Naive thymus-derived CD4-positive, alpha-beta T cell (primary cell): ENCODE measurements at regions not wholly inside any gene's neighbourhood (a gene's known extent, or its start where the extent isn't known, plus 50 kb on each side); places are given as distances from the start of the nearest gene placed in this dataset.

Experiments
- ATAC-seq: fragments of 150-1000 bp; cut with Tn5 transposase; 2 replicates; pipeline ENCODE4 v1.10.0; 2021; ENCODE audit warnings: mild to moderate bottlenecking, moderate library complexity
- CTCF ChIA-PET: fragments of 350-600 bp; sonication (Branson Sonifier 250); formaldehyde crosslinking; loops from one replicate; lab custom pipeline; 2021; ENCODE audit warnings: antibody characterized with exemption; lab: Charles Lee
- POLR2A ChIA-PET: fragments of 350-600 bp; sonication (Branson Sonifier 250); formaldehyde crosslinking; loops from one replicate; lab custom pipeline; 2021; ENCODE audit warnings: antibody characterized with exemption, inconsistent platforms; lab: Charles Lee
- DNase-seq, 9 donors: peaks; one replicate each; pipeline versions ENCODE4 v3.0.0 to v3.0.0-alpha.2; 2020 to 2022; ENCODE audit warnings: mixed read lengths in 1 of 9
- H3K27ac ChIP-seq: one replicate; pipeline ENCODE4 v1.7.0; 2013; ENCODE audit warnings: mild to moderate bottlenecking, low read depth, low read length, moderate library complexity
- H3K27me3 ChIP-seq, 2 donors: one replicate each; pipeline ENCODE4 v1.7.0; 2013; ENCODE audit warnings: low read length in 2 of 2, mild to moderate bottlenecking in 2 of 2, moderate library complexity in 2 of 2; ENCODE audit not compliant: control insufficient read depth in 2 of 2, insufficient read depth in 2 of 2
- H3K36me3 ChIP-seq, 3 experiments: 1 replicate in 2 of 3; 2 replicates in 1 of 3; pipeline ENCODE4 v1.7.0; 2013; ENCODE audit warnings: low read length in 3 of 3, mild to moderate bottlenecking in 3 of 3, moderate library complexity in 1 of 3; ENCODE audit not compliant: insufficient read depth in 3 of 3, control insufficient read depth in 2 of 3
- H3K4me1 ChIP-seq, 2 donors: one replicate each; pipeline ENCODE4 v1.7.0; 2013; ENCODE audit warnings: low read length in 2 of 2, mild to moderate bottlenecking in 2 of 2, moderate library complexity in 1 of 2; ENCODE audit not compliant: control insufficient read depth in 2 of 2, insufficient read depth in 2 of 2
- H3K4me3 ChIP-seq: 2 replicates; pipeline ENCODE4 v1.7.0; 2013; ENCODE audit warnings: mild to moderate bottlenecking, low read length
- H3K9me3 ChIP-seq, 3 experiments: 1 replicate in 2 of 3; 2 replicates in 1 of 3; pipeline ENCODE4 v1.7.0; 2013; ENCODE audit warnings: low read length in 3 of 3; ENCODE audit not compliant: control insufficient read depth in 2 of 3
- H3K27ac Mint-ChIP-seq, 9 donors: one replicate each; pipeline ENCODE4 v1.8.0; 2020 to 2022; ENCODE audit warnings: mixed read lengths in 9 of 9, mild to moderate bottlenecking in 8 of 9, moderate library complexity in 5 of 9, inconsistent platforms in 2 of 9
- H3K27me3 Mint-ChIP-seq, 5 donors: one replicate each; pipeline ENCODE4 v1.8.0; 2021 to 2022; ENCODE audit warnings: mixed read lengths in 5 of 5, mild to moderate bottlenecking in 1 of 5
- H3K36me3 Mint-ChIP-seq, 5 donors: one replicate each; pipeline ENCODE4 v1.8.0; 2020 to 2022; ENCODE audit warnings: mixed read lengths in 5 of 5, mild to moderate bottlenecking in 3 of 5, inconsistent platforms in 1 of 5
- H3K4me1 Mint-ChIP-seq, 7 donors: one replicate each; pipeline ENCODE4 v1.8.0; 2020 to 2022; ENCODE audit warnings: mixed read lengths in 7 of 7, mild to moderate bottlenecking in 3 of 7, inconsistent platforms in 1 of 7
- H3K4me3 Mint-ChIP-seq, 10 donors: one replicate each; pipeline ENCODE4 v1.8.0; 2020 to 2022; ENCODE audit warnings: mild to moderate bottlenecking in 10 of 10, mixed read lengths in 10 of 10, moderate library complexity in 6 of 10, inconsistent platforms in 2 of 10
- H3K9me3 Mint-ChIP-seq, 11 donors: one replicate each; pipeline ENCODE4 v1.8.0; 2020 to 2022; ENCODE audit warnings: mixed read lengths in 11 of 11, mild to moderate bottlenecking in 4 of 11, inconsistent platforms in 1 of 11, moderate library complexity in 1 of 11
- intact Hi-C, 2 donors: fragments of 100-400 bp; cut with micrococcal nuclease; formaldehyde crosslinking; loops; one replicate each; pipeline ENCODE4 v1.15.1; 2023

DNA sequence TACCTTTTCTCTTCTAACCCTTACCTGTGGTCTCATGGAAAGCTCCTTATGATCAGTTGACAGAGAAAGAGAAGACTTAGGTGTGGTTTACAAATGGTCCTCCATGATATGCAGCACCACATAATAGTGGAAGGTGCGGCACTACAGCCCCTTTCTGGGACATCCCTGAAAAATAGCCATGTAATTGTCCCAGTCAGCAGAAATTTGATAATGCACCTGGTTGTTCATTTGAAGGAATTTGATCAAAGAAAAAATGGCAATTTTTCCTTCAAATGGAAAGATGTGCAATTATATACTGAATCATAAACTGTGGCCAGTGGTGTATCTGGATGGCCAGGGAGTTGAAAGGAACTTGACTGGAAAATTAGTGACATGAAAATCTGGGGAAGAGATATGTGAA lies 293.6 kb upstream of the PCDH20 start:
- ATAC-seq (no peak), DNase-seq (no peak)
- CTCF ChIA-PET = no interaction called here
- Histone ChIP-seq H3K9me3 (peaks cover 0 to 2% (median 0%) of the 10 kb centered on the region in 3 experiments), H3K27ac (no peak overlapping the region), H3K4me1 (no peaks in the 10 kb centered on the region), H3K27me3 (no peaks in the 10 kb centered on the region), H3K4me3 (no peak overlapping the region), H3K36me3 (no peaks in the 10 kb centered on the region)
- intact Hi-C loops = no loop called here
- Mint-ChIP-seq H3K4me3 (no peak overlapping the region), H3K27me3 (no peaks in the 10 kb centered on the region), H3K36me3 (no peaks in the 10 kb centered on the region), H3K27ac (no peak overlapping the region), H3K4me1 (no peaks in the 10 kb centered on the region), H3K9me3 (peaks cover 0 to 25% (median 12%) of the 10 kb centered on the region in 11 donors)
- POLR2A ChIA-PET = no interaction called here

DNA sequence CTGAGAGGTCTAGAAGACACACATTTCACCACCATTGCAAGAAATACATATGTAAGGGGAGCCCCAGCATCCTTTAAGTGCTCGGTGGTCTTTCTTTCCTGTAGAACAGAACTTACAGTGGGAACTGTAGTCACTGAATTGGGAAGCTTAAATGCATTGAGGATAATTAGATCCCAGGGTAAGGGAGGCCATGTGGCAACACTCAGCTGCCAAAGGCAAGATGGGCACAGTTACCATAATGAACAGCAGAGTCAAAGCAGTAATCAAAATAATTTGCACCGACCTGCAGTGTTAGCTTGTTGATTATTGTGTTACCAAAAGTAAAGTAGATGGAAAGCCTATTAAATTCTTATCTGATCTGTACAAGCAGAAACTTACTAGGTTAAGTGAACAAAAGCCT lies 291.2 kb upstream of the PCDH20 start:
- Histone ChIP-seq H3K9me3 (peaks cover 0 to 4% (median 0%) of the 10 kb centered on the region in 3 experiments), H3K27ac (no peak overlapping the region), H3K4me3 (no peak overlapping the region), H3K36me3 (no peaks in the 10 kb centered on the region), H3K4me1 (no peaks in the 10 kb centered on the region), H3K27me3 (no peaks in the 10 kb centered on the region)
- ChIA-PET CTCF (no interaction called here), POLR2A (no interaction called here)
- no peaks in the 10 kb centered on the region for H3K4me1 Mint-ChIP-seq
- peaks cover 0 to 25% (median 15%) of the 10 kb centered on the region in 11 donors for H3K9me3 Mint-ChIP-seq
- no peaks in the 10 kb centered on the region for H3K27me3 Mint-ChIP-seq
- H3K4me3 Mint-ChIP-seq = no peak overlapping the region
- no peak overlapping the region for H3K27ac Mint-ChIP-seq
- intact Hi-C loops = no loop called here
- ATAC-seq = no peak
- no peaks in the 10 kb centered on the region for H3K36me3 Mint-ChIP-seq
- no peak for DNase-seq

DNA sequence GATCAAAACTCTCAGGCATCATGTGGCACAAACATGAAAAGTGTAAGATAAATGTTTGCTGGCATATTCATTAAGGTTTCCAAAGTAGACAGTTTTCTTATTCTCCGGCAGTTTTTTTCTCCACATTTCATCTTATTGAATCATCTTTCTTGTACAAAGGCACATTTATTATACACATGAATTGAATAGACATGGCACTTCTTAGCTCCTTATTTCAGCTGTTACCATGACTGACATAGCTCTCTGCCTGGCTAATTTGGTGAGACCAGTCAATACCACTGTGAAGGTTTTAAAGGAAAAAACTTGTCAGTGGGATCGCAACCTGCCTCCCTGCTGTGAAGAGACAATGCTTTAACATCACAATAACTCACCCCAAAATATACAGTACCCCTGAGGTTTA lies 285.0 kb upstream of the PCDH20 start:
- Histone ChIP-seq H3K27me3 (no peaks in the 10 kb centered on the region), H3K27ac (no peak overlapping the region), H3K4me1 (no peaks in the 10 kb centered on the region), H3K9me3 (peaks cover 0 to 4% (median 0%) of the 10 kb centered on the region in 3 experiments), H3K36me3 (no peaks in the 10 kb centered on the region), H3K4me3 (no peak overlapping the region)
- POLR2A ChIA-PET = no interaction called here
- Mint-ChIP-seq H3K27ac (no peak overlapping the region), H3K9me3 (peaks cover 0 to 23% (median 6%) of the 10 kb centered on the region in 11 donors), H3K36me3 (no peaks in the 10 kb centered on the region), H3K27me3 (no peaks in the 10 kb centered on the region), H3K4me1 (no peaks in the 10 kb centered on the region), H3K4me3 (no peak overlapping the region)
- intact Hi-C loops = no loop called here
- ATAC-seq = no peak
- no peak for DNase-seq
- CTCF ChIA-PET = no interaction called here

DNA sequence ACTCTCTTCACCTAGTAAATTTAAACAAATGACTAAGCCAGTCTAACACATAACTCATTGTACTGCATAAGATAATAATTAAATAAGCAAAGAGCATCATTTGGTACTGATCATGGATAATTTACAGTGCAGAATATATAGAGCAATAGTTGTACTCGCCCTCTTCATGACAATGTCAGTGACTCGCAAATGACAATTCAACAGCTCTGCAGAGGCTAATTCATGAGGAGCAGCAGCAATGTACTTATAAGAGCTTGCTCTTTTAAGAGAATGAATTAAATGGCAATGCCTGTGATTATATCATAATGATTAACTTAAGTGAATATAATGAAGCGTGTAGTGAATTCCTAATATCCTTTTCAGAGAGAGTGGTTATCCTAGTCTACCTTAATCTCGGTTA lies 284.5 kb upstream of the PCDH20 start:
- ATAC-seq = no peak

DNA sequence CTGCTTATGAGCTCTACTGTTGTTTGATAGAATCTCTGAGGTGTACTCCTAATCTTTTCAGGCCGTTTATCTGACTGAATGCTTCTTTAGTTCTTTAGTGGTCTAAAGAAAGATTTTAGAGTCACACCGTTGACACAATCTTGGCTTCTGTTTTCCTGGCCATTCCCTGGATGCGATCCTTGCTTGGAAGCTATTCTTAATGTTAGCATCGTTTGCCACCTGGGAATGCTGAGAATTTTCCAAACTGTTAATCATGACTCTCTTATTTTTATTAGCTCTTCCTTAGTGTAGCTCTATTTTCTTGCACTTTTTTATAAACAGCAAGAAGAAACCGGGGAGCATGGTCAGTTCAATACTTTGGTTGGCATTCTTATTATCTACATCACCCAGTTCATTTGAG lies 281.0 kb upstream of the PCDH20 start:
- Histone ChIP-seq H3K36me3 (no peaks in the 10 kb centered on the region), H3K4me1 (no peaks in the 10 kb centered on the region), H3K4me3 (no peak overlapping the region), H3K9me3 (no peaks in the 10 kb centered on the region), H3K27ac (no peak overlapping the region), H3K27me3 (no peaks in the 10 kb centered on the region)
- H3K27ac Mint-ChIP-seq = no peak overlapping the region
- no peak overlapping the region for H3K4me3 Mint-ChIP-seq
- DNase-seq (no peak), ATAC-seq (no peak)
- H3K36me3 Mint-ChIP-seq = no peaks in the 10 kb centered on the region
- intact Hi-C loops = no loop called here
- ChIA-PET CTCF (no interaction called here), POLR2A (no interaction called here)
- H3K9me3 Mint-ChIP-seq = peaks cover 0 to 12% (median 4%) of the 10 kb centered on the region in 11 donors
- H3K4me1 Mint-ChIP-seq = no peaks in the 10 kb centered on the region
- no peaks in the 10 kb centered on the region for H3K27me3 Mint-ChIP-seq

More for the DNA sequence above, 284.5 kb upstream of the PCDH20 start:
- no peaks in the 10 kb centered on the region for H3K27me3 ChIP-seq
- H3K27ac ChIP-seq = no peak overlapping the region
- H3K9me3 Mint-ChIP-seq = peaks cover 0 to 19% (median 6%) of the 10 kb centered on the region in 11 donors
- CTCF ChIA-PET = no interaction called here
- H3K4me1 Mint-ChIP-seq = no peaks in the 10 kb centered on the region
- H3K27me3 Mint-ChIP-seq = no peaks in the 10 kb centered on the region
- no peak overlapping the region for H3K4me3 ChIP-seq
- POLR2A ChIA-PET = no interaction called here
- peaks cover 0 to 4% (median 0%) of the 10 kb centered on the region in 3 experiments for H3K9me3 ChIP-seq
- no peaks in the 10 kb centered on the region for H3K36me3 Mint-ChIP-seq
- no peak overlapping the region for H3K4me3 Mint-ChIP-seq
- H3K27ac Mint-ChIP-seq = no peak overlapping the region
- DNase-seq = no peak
- H3K4me1 ChIP-seq = no peaks in the 10 kb centered on the region
- no peaks in the 10 kb centered on the region for H3K36me3 ChIP-seq
- intact Hi-C loops = no loop called here

DNA sequence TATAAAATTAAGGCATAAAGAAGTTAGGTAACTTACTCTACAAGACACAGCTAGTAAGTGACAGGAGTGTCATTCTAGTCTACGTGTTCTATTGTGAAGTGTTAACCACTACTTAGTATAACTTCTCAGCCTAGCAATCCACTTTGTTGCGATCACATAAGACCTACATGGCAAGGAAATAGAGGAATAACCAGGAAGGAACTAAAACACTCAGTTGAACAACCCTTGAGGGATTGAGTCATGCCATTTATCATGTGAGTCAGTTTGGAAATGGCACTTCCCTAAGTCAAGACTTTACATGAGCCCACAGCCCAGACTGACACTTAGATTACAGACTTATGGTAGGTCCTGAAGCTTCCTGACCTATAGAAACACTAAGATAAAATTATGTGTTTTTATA lies 279.5 kb upstream of the PCDH20 start:
- H3K27ac Mint-ChIP-seq = no peak overlapping the region
- H3K36me3 Mint-ChIP-seq = no peaks in the 10 kb centered on the region
- DNase-seq (no peak), ATAC-seq (no peak)
- H3K27ac ChIP-seq = no peak overlapping the region
- H3K9me3 Mint-ChIP-seq = peaks cover 3 to 15% (median 5%) of the 10 kb centered on the region in 11 donors
- CTCF ChIA-PET = no interaction called here
- H3K27me3 ChIP-seq = no peaks in the 10 kb centered on the region
- no peaks in the 10 kb centered on the region for H3K9me3 ChIP-seq
- no peak overlapping the region for H3K4me3 Mint-ChIP-seq
- no peaks in the 10 kb centered on the region for H3K36me3 ChIP-seq
- POLR2A ChIA-PET = no interaction called here
- H3K4me1 ChIP-seq = no peaks in the 10 kb centered on the region
- no peaks in the 10 kb centered on the region for H3K27me3 Mint-ChIP-seq
- H3K4me3 ChIP-seq = no peak overlapping the region
- H3K4me1 Mint-ChIP-seq = no peaks in the 10 kb centered on the region
- intact Hi-C loops = no loop called here

DNA sequence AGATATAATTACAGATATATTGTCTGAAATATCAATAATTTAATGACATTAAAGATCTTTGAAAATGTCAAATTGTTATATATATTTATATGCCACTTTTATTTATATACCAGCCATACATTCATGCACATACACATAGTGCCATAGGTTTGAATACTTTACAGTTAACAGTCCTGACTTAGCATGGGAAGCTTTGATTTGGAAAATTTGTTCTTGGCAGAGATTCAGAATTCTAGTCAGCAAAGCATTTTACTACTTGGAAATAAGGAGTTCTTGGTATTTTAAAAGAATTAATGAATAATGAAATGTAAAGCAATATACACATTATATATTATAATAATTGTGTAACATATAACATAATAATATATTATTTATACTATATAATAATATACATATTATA lies 277.0 kb upstream of the PCDH20 start:
- POLR2A ChIA-PET = no interaction called here
- peaks cover 3 to 21% (median 9%) of the 10 kb centered on the region in 11 donors for H3K9me3 Mint-ChIP-seq
- no peaks in the 10 kb centered on the region for H3K4me1 Mint-ChIP-seq

More for the DNA sequence above, 277.0 kb upstream of the PCDH20 start:
- Histone ChIP-seq H3K36me3 (no peaks in the 10 kb centered on the region), H3K9me3 (no peaks in the 10 kb centered on the region), H3K4me1 (no peaks in the 10 kb centered on the region), H3K4me3 (no peak overlapping the region), H3K27ac (no peak overlapping the region), H3K27me3 (no peaks in the 10 kb centered on the region)
- intact Hi-C loops = no loop called here
- CTCF ChIA-PET = no interaction called here
- ATAC-seq (no peak), DNase-seq (no peak)
- no peak overlapping the region for H3K27ac Mint-ChIP-seq
- no peaks in the 10 kb centered on the region for H3K36me3 Mint-ChIP-seq
- H3K27me3 Mint-ChIP-seq = no peaks in the 10 kb centered on the region
- no peak overlapping the region for H3K4me3 Mint-ChIP-seq
